ENCODE measurements at regions not wholly inside any gene's neighbourhood (a gene's known extent, or its start where the extent isn't known, plus 50 kb on each side); places are given as distances from the start of the nearest gene placed in this dataset.

GRCh38 chr20:60659240-60659639, 592.8 kb upstream of the CDH4 start:
- H3K4me3 ChIP-seq (ENCODE audit: low read depth, low read length): no peak overlapping the region
- TF ChIP-seq, protein P1, sequence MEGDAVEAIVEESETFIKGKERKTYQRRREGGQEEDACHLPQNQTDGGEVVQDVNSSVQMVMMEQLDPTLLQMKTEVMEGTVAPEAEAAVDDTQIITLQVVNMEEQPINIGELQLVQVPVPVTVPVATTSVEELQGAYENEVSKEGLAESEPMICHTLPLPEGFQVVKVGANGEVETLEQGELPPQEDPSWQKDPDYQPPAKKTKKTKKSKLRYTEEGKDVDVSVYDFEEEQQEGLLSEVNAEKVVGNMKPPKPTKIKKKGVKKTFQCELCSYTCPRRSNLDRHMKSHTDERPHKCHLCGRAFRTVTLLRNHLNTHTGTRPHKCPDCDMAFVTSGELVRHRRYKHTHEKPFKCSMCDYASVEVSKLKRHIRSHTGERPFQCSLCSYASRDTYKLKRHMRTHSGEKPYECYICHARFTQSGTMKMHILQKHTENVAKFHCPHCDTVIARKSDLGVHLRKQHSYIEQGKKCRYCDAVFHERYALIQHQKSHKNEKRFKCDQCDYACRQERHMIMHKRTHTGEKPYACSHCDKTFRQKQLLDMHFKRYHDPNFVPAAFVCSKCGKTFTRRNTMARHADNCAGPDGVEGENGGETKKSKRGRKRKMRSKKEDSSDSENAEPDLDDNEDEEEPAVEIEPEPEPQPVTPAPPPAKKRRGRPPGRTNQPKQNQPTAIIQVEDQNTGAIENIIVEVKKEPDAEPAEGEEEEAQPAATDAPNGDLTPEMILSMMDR (IDR thresholded peaks at IDR 0.05; ENCODE audit: insufficient read depth, low read depth, low read length): no peak
- no peak for DNase-seq (ENCODE audit: low read depth)

DNA sequence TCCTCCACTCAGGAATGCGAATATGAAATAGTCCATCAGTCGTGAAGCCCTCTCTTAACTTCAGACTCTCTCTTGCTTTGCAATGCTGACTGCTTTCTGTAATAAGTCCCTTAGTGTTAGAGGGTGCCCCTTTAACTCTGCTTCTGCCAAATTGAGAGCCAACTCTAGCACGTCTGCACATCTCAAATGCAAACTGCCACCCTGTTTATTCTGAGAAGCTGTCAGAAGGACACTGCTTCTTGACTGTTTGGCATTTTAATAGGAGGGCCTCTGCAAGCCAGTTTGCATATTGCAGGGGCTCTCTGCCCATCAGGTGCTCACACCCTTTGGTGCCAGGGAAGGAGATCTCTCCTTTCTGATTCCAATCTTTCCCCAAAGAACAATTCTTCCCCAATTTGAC, 589.8 kb upstream of the CDH4 start:
- no peak overlapping the region for H3K4me3 ChIP-seq (ENCODE audit: low read depth, low read length)
- no peak for DNase-seq (ENCODE audit: low read depth)
- TF ChIP-seq, protein P1 (IDR thresholded peaks at IDR 0.05; ENCODE audit: insufficient read depth, low read depth, low read length): no peak

DNA sequence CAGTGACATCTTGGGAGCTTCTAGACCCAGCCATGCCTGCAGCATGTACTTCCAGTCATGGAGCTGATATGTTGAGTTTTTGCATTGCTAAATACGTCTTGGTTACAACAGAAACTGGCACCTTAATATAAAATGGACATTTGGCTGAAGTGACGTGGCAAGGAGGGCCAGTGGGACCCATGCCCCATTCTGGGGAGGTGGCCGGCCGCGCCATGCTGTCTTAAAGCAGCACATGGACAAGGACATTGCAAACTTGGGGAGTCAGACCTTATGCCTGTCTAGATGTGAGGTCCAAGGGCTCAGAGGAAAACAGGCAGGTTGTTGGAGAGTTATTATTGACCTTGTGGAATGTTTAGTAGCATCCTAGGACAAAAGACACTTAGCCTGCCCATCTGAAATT, 588.0 kb upstream of the CDH4 start:
- DNase-seq (ENCODE audit: low read depth): no peak
- TF ChIP-seq, protein P1 (IDR thresholded peaks at IDR 0.05; ENCODE audit: insufficient read depth, low read depth, low read length): no peak
- H3K4me3 ChIP-seq (ENCODE audit: low read depth, low read length): no peak overlapping the region

DNA sequence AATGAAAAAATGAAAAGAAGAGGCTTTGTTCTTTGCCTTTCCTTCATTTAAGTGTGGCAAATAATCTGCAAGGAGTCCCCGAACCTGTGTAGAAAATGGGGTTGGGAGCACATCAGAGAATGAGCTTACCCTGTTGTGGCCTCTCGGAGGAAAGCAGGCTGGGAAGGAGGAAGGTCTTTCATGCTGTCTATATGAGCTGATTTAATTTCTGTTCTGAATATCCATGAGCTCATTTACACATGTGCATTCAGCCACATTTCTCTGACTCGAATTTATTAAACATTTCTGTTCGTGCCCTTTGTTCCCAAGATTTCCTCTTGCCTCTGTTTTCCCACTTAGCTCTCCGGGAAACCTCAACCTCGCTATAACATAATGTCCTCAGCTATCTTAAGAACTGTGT, 584.4 kb upstream of the CDH4 start:
- no peak for DNase-seq (ENCODE audit: low read depth)
- TF ChIP-seq, protein P1 (IDR thresholded peaks at IDR 0.05; ENCODE audit: insufficient read depth, low read depth, low read length): no peak
- H3K4me3 ChIP-seq (ENCODE audit: low read depth, low read length): no peak overlapping the region

DNA sequence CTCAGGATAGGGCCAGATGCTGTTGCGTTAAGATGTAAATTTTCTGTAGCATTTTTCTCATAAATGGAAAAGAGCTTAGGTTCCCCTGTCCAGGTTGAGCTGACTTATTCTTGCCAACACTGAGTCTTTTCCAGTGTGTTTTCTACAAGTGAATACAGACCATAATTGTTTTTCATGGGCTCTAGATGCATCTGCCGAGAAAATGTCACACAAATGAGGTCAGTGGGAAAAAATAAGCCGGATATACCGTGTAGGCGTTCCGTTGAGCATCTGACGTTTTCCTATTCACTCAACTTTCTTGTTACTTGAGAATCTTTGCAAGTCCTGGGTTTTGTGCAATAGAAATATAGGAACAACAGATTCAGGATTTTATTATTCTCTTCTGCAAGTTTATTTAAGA, 582.9 kb upstream of the CDH4 start:
- no peak overlapping the region for H3K4me3 ChIP-seq (ENCODE audit: low read depth, low read length)
- TF ChIP-seq, protein P1 (IDR thresholded peaks at IDR 0.05; ENCODE audit: insufficient read depth, low read depth, low read length): no peak
- no peak for DNase-seq (ENCODE audit: low read depth)

GRCh38 chr20:60676011-60676410, 576.0 kb upstream of the CDH4 start:
- no peak for DNase-seq (ENCODE audit: low read depth)
- TF ChIP-seq, protein P1 (IDR thresholded peaks at IDR 0.05; ENCODE audit: insufficient read depth, low read depth, low read length): no peak
- no peak overlapping the region for H3K4me3 ChIP-seq (ENCODE audit: low read depth, low read length)

DNA sequence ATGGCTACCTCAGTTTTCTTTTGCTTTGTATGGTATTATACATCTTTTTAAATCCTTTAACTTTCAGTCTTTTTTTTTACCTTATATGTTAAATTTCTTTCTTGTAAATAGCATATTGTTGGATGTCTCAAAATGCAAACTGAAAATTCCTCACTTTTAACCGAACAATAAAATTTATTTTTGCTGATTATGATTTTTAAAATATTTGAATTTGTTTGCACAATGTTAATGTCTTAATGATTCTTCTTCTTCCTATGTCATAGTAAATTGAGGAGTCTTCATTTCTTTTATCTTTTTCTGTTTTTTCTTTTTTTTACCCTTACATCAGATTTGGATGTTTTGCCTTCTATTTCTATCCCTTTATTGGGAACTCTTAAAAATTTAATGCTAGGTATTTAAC, 574.2 kb upstream of the CDH4 start:
- no peak overlapping the region for H3K4me3 ChIP-seq (ENCODE audit: low read depth, low read length)
- DNase-seq (ENCODE audit: low read depth): no peak
- TF ChIP-seq, protein P1 (IDR thresholded peaks at IDR 0.05; ENCODE audit: insufficient read depth, low read depth, low read length): no peak
